H1 (cell line): ENCODE measurements at regions not wholly inside any gene's neighbourhood (a gene's known extent, or its start where the extent isn't known, plus 50 kb on each side); places are given as distances from the start of the nearest gene placed in this dataset.
"Not testable (repeated sequence)": the region's sequence is repeated elsewhere in the genome, so short reads cannot be mapped to it uniquely, and the experiment has no call there.

Experiments used
- CTCF ChIA-PET: fragments of 300-600 bp; sonication (Branson Sonifier 250); formaldehyde crosslinking; loops from one replicate; lab custom pipeline; 2021; ENCODE audit not compliant: partially characterized antibody; lab: Charles Lee
- POLR2A ChIA-PET: fragments of 300-600 bp; sonication (Branson Sonifier 250); formaldehyde crosslinking; loops from one replicate; lab custom pipeline; 2021; ENCODE audit warnings: inconsistent platforms; ENCODE audit not compliant: partially characterized antibody; lab: Charles Lee
- DNase-seq, 2 experiments: peaks; one replicate each; pipeline versions ENCODE4 v3.0.0 to v3.0.0-alpha.2; 2010 to 2022; ENCODE audit warnings: low spot score in 2 of 2, low read depth in 1 of 2, mixed read lengths in 1 of 2
- FAIRE-seq: peaks from 2 replicates; lab custom pipeline; 2011; peaks lifted over from hg19 to GRCh38; lab: Jason Lieb, UNC
- H2AFZ ChIP-seq: 2 replicates; pipeline ENCODE4 v1.8.1; 2012; ENCODE audit warnings: low read length, inconsistent platforms
- H2AK5ac ChIP-seq: 2 replicates; pipeline ENCODE4 v1.6.1; 2013; ENCODE audit warnings: low read depth, low read length
- H2BK120ac ChIP-seq: replicated peaks from 2 replicates; pipeline ENCODE3; 2013; ENCODE audit warnings: low read depth, low read length, inconsistent platforms
- H2BK12ac ChIP-seq: 2 replicates; pipeline ENCODE4 v1.6.1; 2013; ENCODE audit warnings: low read depth, low read length
- H2BK15ac ChIP-seq: 2 replicates; pipeline ENCODE4 v1.6.1; 2013; ENCODE audit warnings: low read length
- H2BK20ac ChIP-seq: 2 replicates; pipeline ENCODE4 v1.6.1; 2013; ENCODE audit warnings: low read length
- H2BK5ac ChIP-seq: 2 replicates; pipeline ENCODE4 v1.6.1; 2013; ENCODE audit warnings: low read depth, low read length
- H3K14ac ChIP-seq: 2 replicates; pipeline ENCODE4 v1.6.1; 2013; ENCODE audit warnings: inconsistent platforms; ENCODE audit not compliant: insufficient read length
- H3K18ac ChIP-seq: 2 replicates; pipeline ENCODE4 v1.6.1; 2013; ENCODE audit warnings: low read length; ENCODE audit errors: extremely low read depth
- H3K23ac ChIP-seq: 2 replicates; pipeline ENCODE4 v1.6.1; 2013; ENCODE audit warnings: inconsistent platforms; ENCODE audit not compliant: insufficient read length
- H3K23me2 ChIP-seq: 2 replicates; pipeline ENCODE4 v1.6.1; 2013; ENCODE audit warnings: low read depth, low read length
- H3K27ac ChIP-seq: 2 replicates; pipeline ENCODE4 v1.6.1; 2011; ENCODE audit warnings: low read depth, low read length, inconsistent platforms
- H3K27me3 ChIP-seq, 4 experiments: replicated peaks in 1 of 4; 1 replicate in 1 of 4; 2 replicates in 3 of 4; pipeline versions ENCODE4 v1.6.1 to v1.8.1; 2011 to 2013; ENCODE audit warnings: low read length in 3 of 4, mild to moderate bottlenecking in 3 of 4, inconsistent platforms in 2 of 4, mixed read lengths in 2 of 4, moderate library complexity in 1 of 4; ENCODE audit not compliant: control insufficient read depth in 3 of 4, insufficient read depth in 3 of 4; ENCODE audit errors: extremely low read depth in 1 of 4
- H3K36me3 ChIP-seq, 4 experiments: 2 replicates each; pipeline versions ENCODE4 v1.6.1 to v1.8.1; 2011 to 2013; ENCODE audit warnings: mild to moderate bottlenecking in 4 of 4, low read length in 3 of 4, moderate library complexity in 2 of 4, control low read depth in 1 of 4, inconsistent platforms in 1 of 4; ENCODE audit not compliant: insufficient read depth in 4 of 4, control insufficient read depth in 2 of 4
- H3K4ac ChIP-seq: replicated peaks from 2 replicates; pipeline ENCODE3; 2013; ENCODE audit warnings: low read length, low read depth, mixed read lengths, inconsistent platforms; ENCODE audit not compliant: insufficient read length
- H3K4me1 ChIP-seq, 4 experiments: replicated peaks in 1 of 4; 1 replicate in 1 of 4; 2 replicates in 3 of 4; pipeline versions ENCODE4 v1.6.1 to v1.8.1; 2011 to 2013; ENCODE audit warnings: low read length in 3 of 4, inconsistent platforms in 2 of 4, mixed read lengths in 1 of 4; ENCODE audit not compliant: insufficient read depth in 4 of 4, control insufficient read depth in 3 of 4
- H3K4me2 ChIP-seq, 2 experiments: 2 replicates each; pipeline versions ENCODE4 v1.6.1 to v1.8.1; 2011 to 2013; ENCODE audit warnings: low read depth in 2 of 2, low read length in 2 of 2, control low read depth in 1 of 2, inconsistent platforms in 1 of 2, mild to moderate bottlenecking in 1 of 2; ENCODE audit not compliant: insufficient read depth in 1 of 2
- H3K4me3 ChIP-seq, 4 experiments: fragments of 200-600, 300-600 bp in 1 of 4; sonication (generic), shearing (Covaris generic), sonication (Bioruptor Twin) in 1 of 4; 2 replicates each; pipeline versions ENCODE4 v1.5.1 to v1.8.1; 2011 to 2016; ENCODE audit warnings: low read length in 4 of 4, low read depth in 3 of 4, control low read depth in 2 of 4, inconsistent platforms in 2 of 4, mild to moderate bottlenecking in 2 of 4, mixed read lengths in 1 of 4, moderate library complexity in 1 of 4; ENCODE audit not compliant: insufficient read depth in 2 of 4; ENCODE audit errors: extremely low read depth in 1 of 4
- H3K56ac ChIP-seq: replicated peaks from 2 replicates; pipeline ENCODE3; 2013; ENCODE audit warnings: low read depth, mild to moderate bottlenecking, mixed read lengths, low read length, inconsistent platforms; ENCODE audit not compliant: insufficient read length
- H3K79me1 ChIP-seq: 2 replicates; pipeline ENCODE4 v1.6.1; 2013; ENCODE audit warnings: low read depth, low read length, control low read depth
- H3K79me2 ChIP-seq, 2 experiments: 2 replicates each; pipeline versions ENCODE4 v1.6.1 to v1.8.1; 2012 to 2013; ENCODE audit warnings: low read length in 2 of 2, mild to moderate bottlenecking in 2 of 2, inconsistent platforms in 1 of 2; ENCODE audit not compliant: insufficient read depth in 2 of 2, control insufficient read depth in 1 of 2
- H3K9ac ChIP-seq, 4 experiments: replicated peaks in 1 of 4; 1 replicate in 1 of 4; 2 replicates in 3 of 4; pipeline versions ENCODE4 v1.6.1 to v1.8.1; 2011 to 2013; ENCODE audit warnings: low read depth in 3 of 4, low read length in 3 of 4, control low read depth in 2 of 4, mild to moderate bottlenecking in 2 of 4, moderate library complexity in 2 of 4, inconsistent platforms in 1 of 4; ENCODE audit errors: extremely low read depth in 1 of 4
- H3K9me3 ChIP-seq, 2 experiments: 2 replicates each; pipeline versions ENCODE4 v1.6.1 to v1.8.1; 2012 to 2013; ENCODE audit warnings: mild to moderate bottlenecking in 2 of 2, moderate library complexity in 2 of 2, control low read depth in 1 of 2, inconsistent platforms in 1 of 2, low read depth in 1 of 2, low read length in 1 of 2, mixed read lengths in 1 of 2; ENCODE audit not compliant: insufficient read depth in 2 of 2
- H4K20me1 ChIP-seq, 2 experiments: replicated peaks in 1 of 2; 2 replicates each; pipeline versions ENCODE3 to v1.8.1; 2011 to 2013; ENCODE audit warnings: inconsistent platforms in 2 of 2, low read length in 2 of 2, mild to moderate bottlenecking in 1 of 2; ENCODE audit not compliant: insufficient read depth in 2 of 2, control insufficient read depth in 1 of 2
- H4K5ac ChIP-seq: 2 replicates; pipeline ENCODE4 v1.6.1; 2013; ENCODE audit warnings: low read length, low read depth, mixed read lengths, inconsistent platforms; ENCODE audit not compliant: insufficient read length
- H4K8ac ChIP-seq: 2 replicates; pipeline ENCODE4 v1.8.0; 2013; ENCODE audit warnings: mild to moderate bottlenecking, moderate library complexity, low read length, inconsistent platforms; ENCODE audit not compliant: insufficient read depth; ENCODE audit errors: extremely low read depth
- H4K91ac ChIP-seq: replicated peaks from 2 replicates; pipeline ENCODE3; 2013; ENCODE audit warnings: low read length, mixed read lengths, inconsistent platforms; ENCODE audit not compliant: insufficient read length
- WGBS, 2 experiments: shearing (Covaris generic) in 1 of 2; methylation state at CpG; one replicate each; pipeline versions ENCODE4 v1.1.6 to v1.1.7; 2013 to 2015; ENCODE audit warnings: low lambda C conversion rate in 2 of 2, mixed read lengths in 2 of 2, inconsistent platforms in 1 of 2, low coverage in 1 of 2, missing lambda C conversion rate in 1 of 2; ENCODE audit not compliant: insufficient replicate concordance in 2 of 2, insufficient coverage in 1 of 2, insufficient read length in 1 of 2; ENCODE audit errors: extremely low coverage in 1 of 2, missing lambda C conversion rate in 1 of 2; 5-methylcytosine and 5-hydroxymethylcytosine counted together

- H2AK5ac ChIP-seq, CTCF ChIA-PET: not testable (repeated sequence)
- WGBS, 2 experiments, result 95% methylated on average over 6 of the region's 7 CpGs; no CpG with 5 or more reads in 1 of the 2 experiments
Observed at GRCh38 chr16:21532996-21533395, 66.4 kb upstream of the METTL9 start.

GRCh38 chr16:21533474-21533873, 65.9 kb upstream of the METTL9 start:
- FAIRE-seq, CTCF ChIA-PET, H4K91ac ChIP-seq: not testable (repeated sequence)

More at GRCh38 chr16:21532996-21533395, 66.4 kb upstream of the METTL9 start:
- FAIRE-seq, H3K18ac ChIP-seq, H3K36me3 ChIP-seq, H3K4me1 ChIP-seq, POLR2A ChIA-PET, H2BK20ac ChIP-seq, H2BK5ac ChIP-seq, H2AFZ ChIP-seq, H3K79me2 ChIP-seq, H3K27me3 ChIP-seq, H3K9ac ChIP-seq, H3K23me2 ChIP-seq, H3K79me1 ChIP-seq, H3K14ac ChIP-seq, H4K91ac ChIP-seq, H4K20me1 ChIP-seq, H2BK120ac ChIP-seq, DNase-seq, H3K4ac ChIP-seq, H3K4me3 ChIP-seq, H2BK12ac ChIP-seq, H3K4me2 ChIP-seq, H4K8ac ChIP-seq, H3K56ac ChIP-seq, H4K5ac ChIP-seq, H3K23ac ChIP-seq, H2BK15ac ChIP-seq, H3K27ac ChIP-seq, H3K9me3 ChIP-seq: not testable (repeated sequence)

More at GRCh38 chr16:21533474-21533873, 65.9 kb upstream of the METTL9 start:
- H3K79me1 ChIP-seq, H3K9me3 ChIP-seq, H3K4me2 ChIP-seq, H3K4me3 ChIP-seq, H3K4me1 ChIP-seq, H2BK12ac ChIP-seq, POLR2A ChIA-PET, H3K27me3 ChIP-seq, H3K27ac ChIP-seq, H2BK5ac ChIP-seq, H2BK20ac ChIP-seq, H2BK15ac ChIP-seq, H4K8ac ChIP-seq, H3K36me3 ChIP-seq, H3K79me2 ChIP-seq, H2BK120ac ChIP-seq, H3K4ac ChIP-seq, H3K18ac ChIP-seq, DNase-seq, H3K23ac ChIP-seq, H2AK5ac ChIP-seq, H3K56ac ChIP-seq, H4K5ac ChIP-seq, H2AFZ ChIP-seq, H4K20me1 ChIP-seq, H3K9ac ChIP-seq, H3K14ac ChIP-seq, H3K23me2 ChIP-seq: not testable (repeated sequence)
- WGBS, 2 experiments, result 88% methylated on average over 7 of the region's 10 CpGs; no CpG with 5 or more reads in 1 of the 2 experiments
